Liver (tissue), 8 donors: ENCODE measurements at regions not wholly inside any gene's neighbourhood (a gene's known extent, or its start where the extent isn't known, plus 50 kb on each side); places are given as distances from the start of the nearest gene placed in this dataset.

ENCODE experiments used
- DNase-seq: peaks from one replicate; pipeline ENCODE4 v3.0.0-alpha.2; 2017; ENCODE audit warnings: low spot score
- H3K27ac ChIP-seq, 2 donors: one replicate each; pipeline ENCODE4 v1.7.0; 2013; ENCODE audit warnings: inconsistent platforms in 2 of 2, low read length in 2 of 2, control low read depth in 1 of 2, low read depth in 1 of 2, mild to moderate bottlenecking in 1 of 2
- H3K27me3 ChIP-seq, 4 donors: one replicate each; pipeline versions ENCODE4 v1.6.1 to v1.7.0; 2013; ENCODE audit warnings: low read length in 3 of 4, inconsistent platforms in 1 of 4, mild to moderate bottlenecking in 1 of 4, moderate library complexity in 1 of 4; ENCODE audit not compliant: control insufficient read depth in 4 of 4, insufficient read depth in 4 of 4
- H3K36me3 ChIP-seq, 4 donors: one replicate each; pipeline versions ENCODE4 v1.6.1 to v1.7.0; 2013; ENCODE audit warnings: low read length in 3 of 4, mild to moderate bottlenecking in 3 of 4, low read depth in 1 of 4, moderate library complexity in 1 of 4; ENCODE audit not compliant: control insufficient read depth in 4 of 4, insufficient read depth in 3 of 4
- H3K4me1 ChIP-seq, 4 donors: one replicate each; pipeline versions ENCODE4 v1.6.1 to v1.7.0; 2013; ENCODE audit warnings: low read length in 3 of 4, mild to moderate bottlenecking in 3 of 4, moderate library complexity in 1 of 4; ENCODE audit not compliant: control insufficient read depth in 4 of 4, insufficient read depth in 4 of 4
- H3K4me3 ChIP-seq, 3 donors: one replicate each; pipeline versions ENCODE4 v1.6.1 to v1.7.0; 2013; ENCODE audit warnings: low read length in 3 of 3, control low read depth in 1 of 3, low read depth in 1 of 3, mild to moderate bottlenecking in 1 of 3
- H3K9ac ChIP-seq, 2 donors: one replicate each; pipeline ENCODE4 v1.7.0; 2013; ENCODE audit warnings: low read length in 2 of 2, mild to moderate bottlenecking in 2 of 2, moderate library complexity in 2 of 2, control low read depth in 1 of 2, low read depth in 1 of 2
- H3K9me3 ChIP-seq, 4 donors: one replicate each; pipeline versions ENCODE4 v1.6.1 to v1.7.0; 2013; ENCODE audit warnings: low read length in 3 of 4; ENCODE audit not compliant: control insufficient read depth in 4 of 4
- CTCF ChIP-seq: fragments of 150-350 bp; IDR thresholded peaks from 2 replicates; pipeline ENCODE4 v1.5.1; 2017; ENCODE audit warnings: improper control_type of control experiment, low read depth, low read length; ENCODE audit not compliant: missing input control
- EGR1 ChIP-seq, 2 donors: IDR thresholded peaks; 2 replicates each; pipeline ENCODE4 v1.6.1; 2016 to 2018; ENCODE audit warnings: antibody characterized with exemption in 2 of 2, low read depth in 2 of 2
- FOXA1 ChIP-seq: IDR thresholded peaks from 2 replicates; pipeline ENCODE4 v1.6.1; 2016; ENCODE audit warnings: antibody characterized with exemption
- FOXA2 ChIP-seq: IDR thresholded peaks from 2 replicates; pipeline ENCODE4 v1.6.1; 2016; ENCODE audit warnings: antibody characterized with exemption
- GABPA ChIP-seq, 2 donors: IDR thresholded peaks in 1 of 2; conservative IDR thresholded peaks in 1 of 2; 2 replicates each; pipeline ENCODE4 v1.6.1; 2016; ENCODE audit warnings: antibody characterized with exemption in 2 of 2, mild to moderate bottlenecking in 1 of 2, moderate library complexity in 1 of 2
- HNF4A ChIP-seq, 2 donors: conservative IDR thresholded peaks; 2 replicates each; pipeline ENCODE4 v1.6.1; 2016; ENCODE audit warnings: antibody characterized with exemption in 2 of 2, mild to moderate bottlenecking in 2 of 2
- HNF4G ChIP-seq: IDR thresholded peaks from 2 replicates; pipeline ENCODE4 v1.6.1; 2016; ENCODE audit warnings: antibody characterized with exemption
- JUND ChIP-seq, 2 donors: IDR thresholded peaks; 2 replicates each; pipeline ENCODE4 v1.6.1; 2016; ENCODE audit warnings: antibody characterized with exemption in 2 of 2
- MAX ChIP-seq: IDR thresholded peaks from 2 replicates; pipeline ENCODE4 v1.6.1; 2016; ENCODE audit warnings: antibody characterized with exemption
- NR2F2 ChIP-seq: IDR thresholded peaks from 2 replicates; pipeline ENCODE4 v1.6.1; 2016; ENCODE audit warnings: antibody characterized with exemption
- RAD21 ChIP-seq, 2 donors: IDR thresholded peaks; 2 replicates each; pipeline ENCODE4 v1.6.1; 2016; ENCODE audit warnings: antibody characterized with exemption in 2 of 2, mild to moderate bottlenecking in 2 of 2
- RXRA ChIP-seq, 2 donors: IDR thresholded peaks; 2 replicates each; pipeline ENCODE4 v1.6.1; 2017 to 2018; ENCODE audit warnings: antibody characterized with exemption in 2 of 2, mild to moderate bottlenecking in 1 of 2
- SP1 ChIP-seq: IDR thresholded peaks from 2 replicates; pipeline ENCODE4 v1.6.1; 2018; ENCODE audit warnings: antibody characterized with exemption, mild to moderate bottlenecking
- TAF1 ChIP-seq: conservative IDR thresholded peaks from 2 replicates; pipeline ENCODE4 v1.6.1; 2016; ENCODE audit warnings: antibody characterized with exemption, mild to moderate bottlenecking
- YY1 ChIP-seq: IDR thresholded peaks from 2 replicates; pipeline ENCODE4 v1.6.1; 2016; ENCODE audit warnings: antibody characterized with exemption, mild to moderate bottlenecking
- WGBS: extraction: QIAGEN DNeasy Blood & Tissue Kit; methylation state at CpG from one replicate; pipeline ENCODE4 v1.1.7; 2013; 5-methylcytosine and 5-hydroxymethylcytosine counted together
- TF ChIP-seq, protein P1 (sequence below): IDR thresholded peaks from 2 replicates; pipeline ENCODE4 v1.6.1; 2016; ENCODE audit warnings: antibody characterized with exemption
- TF ChIP-seq, protein P2 (sequence below): IDR thresholded peaks from 2 replicates; pipeline ENCODE4 v1.6.1; 2016; ENCODE audit warnings: antibody characterized with exemption, mild to moderate bottlenecking
- TF ChIP-seq, protein P3 (sequence below): IDR thresholded peaks from 2 replicates; pipeline ENCODE4 v1.6.1; 2016; ENCODE audit warnings: antibody characterized with exemption
- donor health status: healthy.
- donor health status: healthy.
- donor health status: healthy.
- donor health status: healthy.
- donor health status: healthy.

DNA sequence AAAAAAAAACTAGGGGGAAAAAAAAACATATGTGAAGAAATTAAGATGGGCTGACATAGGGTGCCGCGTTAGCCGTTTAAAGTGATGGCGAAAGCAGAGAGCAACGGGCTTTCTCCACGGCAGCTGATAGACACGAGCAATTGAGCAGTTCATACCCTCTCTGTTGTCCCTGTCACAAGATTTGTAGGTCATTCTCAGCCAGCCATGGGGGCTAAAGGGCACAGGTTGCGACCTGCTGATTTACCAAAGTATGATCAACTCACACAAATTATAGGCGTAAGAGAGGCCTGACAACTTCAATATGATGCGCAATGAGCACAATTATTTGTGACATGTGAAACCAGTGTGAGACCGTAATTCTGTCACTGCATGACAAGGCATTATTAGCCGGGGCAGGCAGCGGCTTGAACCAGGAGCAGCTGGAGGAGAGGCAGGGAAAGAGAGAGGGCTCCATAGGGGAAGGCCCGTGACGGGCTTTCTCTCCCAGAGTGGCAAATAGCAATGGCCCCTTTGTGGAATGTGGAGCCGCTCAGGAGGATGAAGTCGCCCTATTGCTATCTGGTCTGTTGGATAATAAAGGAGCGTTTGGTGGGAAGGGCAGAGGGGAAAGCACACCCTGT lies 195.1 kb upstream of the HABP2 start:
- no peaks in the 10 kb centered on the region for H3K36me3 ChIP-seq
- H3K27ac ChIP-seq, result no peak overlapping the region
- WGBS, result 92% methylated on average over 18 of the region's 18 CpGs
- H3K27me3 ChIP-seq, result no peaks in the 10 kb centered on the region
- no peak for TF ChIP-seq HNF4A (conservative IDR thresholded peaks at IDR 0.05)
- TF ChIP-seq CTCF, result no peak
- no peak for TF ChIP-seq MAX
- TF ChIP-seq FOXA1, result no peak
- no peak for TF ChIP-seq RAD21 (IDR thresholded peaks at IDR 0.05)
- TF ChIP-seq RXRA (IDR thresholded peaks at IDR 0.05), result no peak
- TF ChIP-seq GABPA (IDR thresholded peaks at IDR 0.05 in 1 of 2, conservative IDR thresholded peaks at IDR 0.05 in 1 of 2), result no peak
- TF ChIP-seq HNF4G, result no peak
- TF ChIP-seq SP1, result no peak
- TF ChIP-seq YY1, result no peak
- no peak for TF ChIP-seq JUND (IDR thresholded peaks at IDR 0.05)
- TF ChIP-seq, protein P1, sequence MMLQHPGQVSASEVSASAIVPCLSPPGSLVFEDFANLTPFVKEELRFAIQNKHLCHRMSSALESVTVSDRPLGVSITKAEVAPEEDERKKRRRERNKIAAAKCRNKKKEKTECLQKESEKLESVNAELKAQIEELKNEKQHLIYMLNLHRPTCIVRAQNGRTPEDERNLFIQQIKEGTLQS, result no peak
- TF ChIP-seq EGR1 (IDR thresholded peaks at IDR 0.05; ENCODE audit: low read depth in 2 of 2), result no peak
- TF ChIP-seq, protein P2, sequence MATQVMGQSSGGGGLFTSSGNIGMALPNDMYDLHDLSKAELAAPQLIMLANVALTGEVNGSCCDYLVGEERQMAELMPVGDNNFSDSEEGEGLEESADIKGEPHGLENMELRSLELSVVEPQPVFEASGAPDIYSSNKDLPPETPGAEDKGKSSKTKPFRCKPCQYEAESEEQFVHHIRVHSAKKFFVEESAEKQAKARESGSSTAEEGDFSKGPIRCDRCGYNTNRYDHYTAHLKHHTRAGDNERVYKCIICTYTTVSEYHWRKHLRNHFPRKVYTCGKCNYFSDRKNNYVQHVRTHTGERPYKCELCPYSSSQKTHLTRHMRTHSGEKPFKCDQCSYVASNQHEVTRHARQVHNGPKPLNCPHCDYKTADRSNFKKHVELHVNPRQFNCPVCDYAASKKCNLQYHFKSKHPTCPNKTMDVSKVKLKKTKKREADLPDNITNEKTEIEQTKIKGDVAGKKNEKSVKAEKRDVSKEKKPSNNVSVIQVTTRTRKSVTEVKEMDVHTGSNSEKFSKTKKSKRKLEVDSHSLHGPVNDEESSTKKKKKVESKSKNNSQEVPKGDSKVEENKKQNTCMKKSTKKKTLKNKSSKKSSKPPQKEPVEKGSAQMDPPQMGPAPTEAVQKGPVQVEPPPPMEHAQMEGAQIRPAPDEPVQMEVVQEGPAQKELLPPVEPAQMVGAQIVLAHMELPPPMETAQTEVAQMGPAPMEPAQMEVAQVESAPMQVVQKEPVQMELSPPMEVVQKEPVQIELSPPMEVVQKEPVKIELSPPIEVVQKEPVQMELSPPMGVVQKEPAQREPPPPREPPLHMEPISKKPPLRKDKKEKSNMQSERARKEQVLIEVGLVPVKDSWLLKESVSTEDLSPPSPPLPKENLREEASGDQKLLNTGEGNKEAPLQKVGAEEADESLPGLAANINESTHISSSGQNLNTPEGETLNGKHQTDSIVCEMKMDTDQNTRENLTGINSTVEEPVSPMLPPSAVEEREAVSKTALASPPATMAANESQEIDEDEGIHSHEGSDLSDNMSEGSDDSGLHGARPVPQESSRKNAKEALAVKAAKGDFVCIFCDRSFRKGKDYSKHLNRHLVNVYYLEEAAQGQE, result no peak
- no peak for TF ChIP-seq FOXA2
- TF ChIP-seq, protein P3, sequence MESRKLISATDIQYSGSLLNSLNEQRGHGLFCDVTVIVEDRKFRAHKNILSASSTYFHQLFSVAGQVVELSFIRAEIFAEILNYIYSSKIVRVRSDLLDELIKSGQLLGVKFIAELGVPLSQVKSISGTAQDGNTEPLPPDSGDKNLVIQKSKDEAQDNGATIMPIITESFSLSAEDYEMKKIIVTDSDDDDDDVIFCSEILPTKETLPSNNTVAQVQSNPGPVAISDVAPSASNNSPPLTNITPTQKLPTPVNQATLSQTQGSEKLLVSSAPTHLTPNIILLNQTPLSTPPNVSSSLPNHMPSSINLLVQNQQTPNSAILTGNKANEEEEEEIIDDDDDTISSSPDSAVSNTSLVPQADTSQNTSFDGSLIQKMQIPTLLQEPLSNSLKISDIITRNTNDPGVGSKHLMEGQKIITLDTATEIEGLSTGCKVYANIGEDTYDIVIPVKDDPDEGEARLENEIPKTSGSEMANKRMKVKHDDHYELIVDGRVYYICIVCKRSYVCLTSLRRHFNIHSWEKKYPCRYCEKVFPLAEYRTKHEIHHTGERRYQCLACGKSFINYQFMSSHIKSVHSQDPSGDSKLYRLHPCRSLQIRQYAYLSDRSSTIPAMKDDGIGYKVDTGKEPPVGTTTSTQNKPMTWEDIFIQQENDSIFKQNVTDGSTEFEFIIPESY, result no peak
- no peak for TF ChIP-seq TAF1
- no peak for TF ChIP-seq NR2F2
- no peak overlapping the region for H3K4me3 ChIP-seq
- H3K9me3 ChIP-seq, result no peaks in the 10 kb centered on the region
- no peak for DNase-seq
- no peaks in the 10 kb centered on the region for H3K4me1 ChIP-seq
- H3K9ac ChIP-seq, result no peak overlapping the region
